ENCODE measurements at regions not wholly inside any gene's neighbourhood (a gene's known extent, or its start where the extent isn't known, plus 50 kb on each side); places are given as distances from the start of the nearest gene placed in this dataset.

DNA sequence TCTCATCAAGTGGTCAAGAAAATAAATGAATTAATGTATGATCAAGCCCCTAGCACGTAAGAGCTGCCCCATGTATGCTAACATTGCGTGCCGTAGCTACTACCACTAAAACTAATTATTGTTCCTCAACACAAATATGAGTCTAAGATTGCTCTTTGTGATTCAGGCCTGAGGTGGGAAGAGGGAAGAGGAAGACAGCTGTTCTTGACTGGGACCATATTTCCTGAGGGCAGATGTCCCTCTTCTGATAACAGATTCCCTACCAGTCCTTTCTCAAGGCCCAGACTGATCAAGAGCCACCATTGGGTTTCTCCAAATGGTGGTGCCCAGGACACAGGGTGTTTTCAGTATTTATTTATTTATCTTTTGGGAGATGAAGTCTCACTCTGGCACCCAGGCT, 87.2 kb upstream of the CADM1 start:
- Histone ChIP-seq H3K27ac (ENCODE audit: low read depth) (no peak overlapping the region), H4K20me1 (replicated peaks; ENCODE audit: insufficient read depth) (no peaks in the 10 kb centered on the region), H3K9me2 (ENCODE audit: insufficient read depth) (0 out of 2 replicates have a peak, but pooled peaks cover 4% of the 10 kb centered on the region), H3F3A (replicated peaks; ENCODE audit: low read depth) (no peaks in the 10 kb centered on the region), H2AFZ (no peak overlapping the region), H3K36me3 (ENCODE audit: insufficient read depth) (peaks cover 7% of the 10 kb centered on the region; the same call in 1 of the 2 replicates), H3K79me2 (replicated peaks; ENCODE audit: insufficient read depth) (no peaks in the 10 kb centered on the region), H3K4me1 (ENCODE audit: insufficient read depth) (peaks cover 11% of the 10 kb centered on the region), H3K27me3 (ENCODE audit: insufficient read depth) (no peaks in the 10 kb centered on the region), H3K4me3 (no peak overlapping the region), H3K4me2 (no peak overlapping the region)
- Mint-ChIP-seq H3K27me3 (ENCODE audit: insufficient read depth, low read depth, poor library complexity) (peaks cover 4% of the 10 kb centered on the region), H3K27ac (no peak overlapping the region), H3K36me3 (ENCODE audit: low read depth) (peaks cover 17% of the 10 kb centered on the region), H3K4me3 (no peak overlapping the region), H3K9me3 (no peaks in the 10 kb centered on the region; the same call in none of the 3 replicates), H3K4me1 (peaks cover 15% of the 10 kb centered on the region; the same call in 2 of the 3 replicates)
- DNase-seq (ENCODE audit: low spot score) (no peak), ATAC-seq (no peak)
- TF ChIP-seq, protein P1, sequence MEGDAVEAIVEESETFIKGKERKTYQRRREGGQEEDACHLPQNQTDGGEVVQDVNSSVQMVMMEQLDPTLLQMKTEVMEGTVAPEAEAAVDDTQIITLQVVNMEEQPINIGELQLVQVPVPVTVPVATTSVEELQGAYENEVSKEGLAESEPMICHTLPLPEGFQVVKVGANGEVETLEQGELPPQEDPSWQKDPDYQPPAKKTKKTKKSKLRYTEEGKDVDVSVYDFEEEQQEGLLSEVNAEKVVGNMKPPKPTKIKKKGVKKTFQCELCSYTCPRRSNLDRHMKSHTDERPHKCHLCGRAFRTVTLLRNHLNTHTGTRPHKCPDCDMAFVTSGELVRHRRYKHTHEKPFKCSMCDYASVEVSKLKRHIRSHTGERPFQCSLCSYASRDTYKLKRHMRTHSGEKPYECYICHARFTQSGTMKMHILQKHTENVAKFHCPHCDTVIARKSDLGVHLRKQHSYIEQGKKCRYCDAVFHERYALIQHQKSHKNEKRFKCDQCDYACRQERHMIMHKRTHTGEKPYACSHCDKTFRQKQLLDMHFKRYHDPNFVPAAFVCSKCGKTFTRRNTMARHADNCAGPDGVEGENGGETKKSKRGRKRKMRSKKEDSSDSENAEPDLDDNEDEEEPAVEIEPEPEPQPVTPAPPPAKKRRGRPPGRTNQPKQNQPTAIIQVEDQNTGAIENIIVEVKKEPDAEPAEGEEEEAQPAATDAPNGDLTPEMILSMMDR (conservative IDR thresholded peaks at IDR 0.05; ENCODE audit: low read depth in 2 of 2), result no peak
- TF ChIP-seq CREB1 (CRISPR knock-in tag; IDR thresholded peaks at IDR 0.05; ENCODE audit: low read depth), result no peak
- no peak for TF ChIP-seq EZH2 (IDR thresholded peaks at IDR 0.05; ENCODE audit: low read depth, unreplicated experiment)
- TF ChIP-seq, protein P2, sequence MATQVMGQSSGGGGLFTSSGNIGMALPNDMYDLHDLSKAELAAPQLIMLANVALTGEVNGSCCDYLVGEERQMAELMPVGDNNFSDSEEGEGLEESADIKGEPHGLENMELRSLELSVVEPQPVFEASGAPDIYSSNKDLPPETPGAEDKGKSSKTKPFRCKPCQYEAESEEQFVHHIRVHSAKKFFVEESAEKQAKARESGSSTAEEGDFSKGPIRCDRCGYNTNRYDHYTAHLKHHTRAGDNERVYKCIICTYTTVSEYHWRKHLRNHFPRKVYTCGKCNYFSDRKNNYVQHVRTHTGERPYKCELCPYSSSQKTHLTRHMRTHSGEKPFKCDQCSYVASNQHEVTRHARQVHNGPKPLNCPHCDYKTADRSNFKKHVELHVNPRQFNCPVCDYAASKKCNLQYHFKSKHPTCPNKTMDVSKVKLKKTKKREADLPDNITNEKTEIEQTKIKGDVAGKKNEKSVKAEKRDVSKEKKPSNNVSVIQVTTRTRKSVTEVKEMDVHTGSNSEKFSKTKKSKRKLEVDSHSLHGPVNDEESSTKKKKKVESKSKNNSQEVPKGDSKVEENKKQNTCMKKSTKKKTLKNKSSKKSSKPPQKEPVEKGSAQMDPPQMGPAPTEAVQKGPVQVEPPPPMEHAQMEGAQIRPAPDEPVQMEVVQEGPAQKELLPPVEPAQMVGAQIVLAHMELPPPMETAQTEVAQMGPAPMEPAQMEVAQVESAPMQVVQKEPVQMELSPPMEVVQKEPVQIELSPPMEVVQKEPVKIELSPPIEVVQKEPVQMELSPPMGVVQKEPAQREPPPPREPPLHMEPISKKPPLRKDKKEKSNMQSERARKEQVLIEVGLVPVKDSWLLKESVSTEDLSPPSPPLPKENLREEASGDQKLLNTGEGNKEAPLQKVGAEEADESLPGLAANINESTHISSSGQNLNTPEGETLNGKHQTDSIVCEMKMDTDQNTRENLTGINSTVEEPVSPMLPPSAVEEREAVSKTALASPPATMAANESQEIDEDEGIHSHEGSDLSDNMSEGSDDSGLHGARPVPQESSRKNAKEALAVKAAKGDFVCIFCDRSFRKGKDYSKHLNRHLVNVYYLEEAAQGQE (IDR thresholded peaks at IDR 0.05; ENCODE audit: unreplicated experiment), result no peak
- no peak for TF ChIP-seq STAT1 (IDR thresholded peaks at IDR 0.05; ENCODE audit: unreplicated experiment)
- no peak for TF ChIP-seq POLR2AphosphoS5 (IDR thresholded peaks at IDR 0.05; ENCODE audit: low read depth)

- Mint-ChIP-seq H3K4me3 (no peak overlapping the region), H3K36me3 (ENCODE audit: low read depth) (peaks cover 17% of the 10 kb centered on the region), H3K4me1 (peaks cover 15% of the 10 kb centered on the region; the same call in 2 of the 3 replicates), H3K27me3 (ENCODE audit: insufficient read depth, low read depth, poor library complexity) (peaks cover 4% of the 10 kb centered on the region), H3K27ac (no peak overlapping the region), H3K9me3 (no peaks in the 10 kb centered on the region; the same call in none of the 3 replicates)
- Histone ChIP-seq H3K36me3 (ENCODE audit: insufficient read depth) (peaks cover 7% of the 10 kb centered on the region; the same call in 1 of the 2 replicates), H3K27ac (ENCODE audit: low read depth) (no peak overlapping the region), H4K20me1 (replicated peaks; ENCODE audit: insufficient read depth) (no peaks in the 10 kb centered on the region), H3F3A (replicated peaks; ENCODE audit: low read depth) (no peaks in the 10 kb centered on the region), H3K79me2 (replicated peaks; ENCODE audit: insufficient read depth) (no peaks in the 10 kb centered on the region), H2AFZ (peak overlapping the region; percentile 47; the same call in 1 of the 2 replicates), H3K27me3 (ENCODE audit: insufficient read depth) (no peaks in the 10 kb centered on the region), H3K4me1 (ENCODE audit: insufficient read depth) (peaks cover 11% of the 10 kb centered on the region), H3K4me3 (0 out of 2 replicates have a peak overlapping the region, but pooled peaks have one; percentile 15), H3K9me2 (ENCODE audit: insufficient read depth) (0 out of 2 replicates have a peak, but pooled peaks cover 4% of the 10 kb centered on the region), H3K4me2 (peak overlapping the region; percentile 35; the same call in 1 of the 2 replicates)
- ATAC-seq (peak; percentile 89), DNase-seq (ENCODE audit: low spot score) (peak; percentile 43)
- no peak for TF ChIP-seq ZNF331 (CRISPR knock-in tag; IDR thresholded peaks at IDR 0.05; ENCODE audit: low read depth)
- TF ChIP-seq NANOG (IDR thresholded peaks at IDR 0.05; ENCODE audit: borderline replicate concordance), result no peak
- no peak for TF ChIP-seq EZH2 (IDR thresholded peaks at IDR 0.05; ENCODE audit: low read depth, unreplicated experiment)
- TF ChIP-seq EZH2phosphoT487 (IDR thresholded peaks at IDR 0.05; ENCODE audit: unreplicated experiment), result no peak
- no peak for TF ChIP-seq ZNF114 (CRISPR knock-in tag; IDR thresholded peaks at IDR 0.05)
- TF ChIP-seq, protein P1 (conservative IDR thresholded peaks at IDR 0.05; ENCODE audit: low read depth in 2 of 2), result no peak
- no peak for TF ChIP-seq ETS1 (IDR thresholded peaks at IDR 0.05)
- TF ChIP-seq CREB1 (CRISPR knock-in tag; IDR thresholded peaks at IDR 0.05; ENCODE audit: low read depth), result no peak
Observed at GRCh38 chr11:115590254-115590653, 86.0 kb upstream of the CADM1 start.
